ENCODE measurements at regions not wholly inside any gene's neighbourhood (a gene's known extent, or its start where the extent isn't known, plus 50 kb on each side); places are given as distances from the start of the nearest gene placed in this dataset.

- no peaks in the 10 kb centered on the region for H3K79me2 ChIP-seq
- WGBS (ENCODE audit: low lambda C conversion rate, missing lambda C conversion rate) = 80% methylated on average over 12 of the region's 12 CpGs
Measured at GRCh38 chr2:216974321-216975302, 114.7 kb upstream of the TNP1 start.

GRCh38 chr2:216971593-216971992 is 111.7 kb upstream of the TNP1 start:
- Histone ChIP-seq H3K79me2 (no peaks in the 10 kb centered on the region), H3K9me2 (replicated peaks; ENCODE audit: insufficient read depth) (no peaks in the 10 kb centered on the region), H4K20me1 (ENCODE audit: insufficient read depth, poor library complexity, severe bottlenecking) (no peaks in the 10 kb centered on the region), H3K27me3 (no peaks in the 10 kb centered on the region), H2AFZ (no peak overlapping the region), H3K4me1 (ENCODE audit: insufficient read depth) (no peaks in the 10 kb centered on the region), H3K9me3 (ENCODE audit: low read depth) (no peaks in the 10 kb centered on the region), H3K4me2 (no peak overlapping the region), H3K36me3 (replicated peaks; ENCODE audit: insufficient read depth, low read depth) (no peaks in the 10 kb centered on the region), H3K27ac (no peak overlapping the region), H3K4me3 (no peak overlapping the region)
- no peak for DNase-seq (ENCODE audit: low spot score)
- TF ChIP-seq EZH2 (IDR thresholded peaks at IDR 0.05; ENCODE audit: borderline replicate concordance) (no peak), CTCF (IDR thresholded peaks at IDR 0.05; ENCODE audit: poor library complexity) (no peak), EZH2phosphoT487 (IDR thresholded peaks at IDR 0.05; ENCODE audit: low read depth, severe bottlenecking, unreplicated experiment) (no peak)
- 95% methylated on average over 2 of the region's 2 CpGs for WGBS (ENCODE audit: low lambda C conversion rate, missing lambda C conversion rate)

More at GRCh38 chr2:216974321-216975302, 114.7 kb upstream of the TNP1 start:
- DNase-seq (ENCODE audit: low spot score) = no peak
- H3K9me2 ChIP-seq (replicated peaks; ENCODE audit: insufficient read depth) = no peaks in the 10 kb centered on the region
- H2AFZ ChIP-seq = no peak overlapping the region
- H3K4me3 ChIP-seq = no peak overlapping the region
- TF ChIP-seq EZH2 (IDR thresholded peaks at IDR 0.05; ENCODE audit: borderline replicate concordance) (no peak), EZH2phosphoT487 (IDR thresholded peaks at IDR 0.05; ENCODE audit: low read depth, severe bottlenecking, unreplicated experiment) (no peak), CTCF (IDR thresholded peaks at IDR 0.05; ENCODE audit: poor library complexity) (no peak)
- no peaks in the 10 kb centered on the region for H4K20me1 ChIP-seq (ENCODE audit: insufficient read depth, poor library complexity, severe bottlenecking)
- H3K36me3 ChIP-seq (replicated peaks; ENCODE audit: insufficient read depth, low read depth) = no peaks in the 10 kb centered on the region
- no peaks in the 10 kb centered on the region for H3K27me3 ChIP-seq
- no peak overlapping the region for H3K4me2 ChIP-seq
- H3K27ac ChIP-seq = no peak overlapping the region
- H3K4me1 ChIP-seq (ENCODE audit: insufficient read depth) = no peaks in the 10 kb centered on the region
- no peaks in the 10 kb centered on the region for H3K9me3 ChIP-seq (ENCODE audit: low read depth)

GRCh38 chr2:216970359-216970915 is 110.6 kb upstream of the TNP1 start:
- Histone ChIP-seq H3K9me3 (ENCODE audit: low read depth) (no peaks in the 10 kb centered on the region), H3K27ac (no peak overlapping the region), H3K9me2 (replicated peaks; ENCODE audit: insufficient read depth) (no peaks in the 10 kb centered on the region), H4K20me1 (ENCODE audit: insufficient read depth, poor library complexity, severe bottlenecking) (no peaks in the 10 kb centered on the region), H3K79me2 (no peaks in the 10 kb centered on the region), H3K4me1 (ENCODE audit: insufficient read depth) (no peaks in the 10 kb centered on the region), H2AFZ (no peak overlapping the region), H3K4me2 (no peak overlapping the region), H3K36me3 (replicated peaks; ENCODE audit: insufficient read depth, low read depth) (no peaks in the 10 kb centered on the region), H3K4me3 (no peak overlapping the region), H3K27me3 (no peaks in the 10 kb centered on the region)
- no peak for TF ChIP-seq CTCF (IDR thresholded peaks at IDR 0.05; ENCODE audit: poor library complexity)
- TF ChIP-seq EZH2phosphoT487 (IDR thresholded peaks at IDR 0.05; ENCODE audit: low read depth, severe bottlenecking, unreplicated experiment) = no peak
- TF ChIP-seq EZH2 (IDR thresholded peaks at IDR 0.05; ENCODE audit: borderline replicate concordance) = no peak
- WGBS (ENCODE audit: low lambda C conversion rate, missing lambda C conversion rate) = 88% methylated on average over 2 of the region's 2 CpGs
- DNase-seq (ENCODE audit: low spot score) = no peak
